ENCODE measurements at regions not wholly inside any gene's neighbourhood (a gene's known extent, or its start where the extent isn't known, plus 50 kb on each side); places are given as distances from the start of the nearest gene placed in this dataset.
"Not testable (repeated sequence)": the region's sequence is repeated elsewhere in the genome, so short reads cannot be mapped to it uniquely, and the experiment has no call there.

- no peak for DNase-seq
Measured at GRCh38 chr1:82792151-82792550, 991.4 kb downstream of the ADGRL2 start.

DNA sequence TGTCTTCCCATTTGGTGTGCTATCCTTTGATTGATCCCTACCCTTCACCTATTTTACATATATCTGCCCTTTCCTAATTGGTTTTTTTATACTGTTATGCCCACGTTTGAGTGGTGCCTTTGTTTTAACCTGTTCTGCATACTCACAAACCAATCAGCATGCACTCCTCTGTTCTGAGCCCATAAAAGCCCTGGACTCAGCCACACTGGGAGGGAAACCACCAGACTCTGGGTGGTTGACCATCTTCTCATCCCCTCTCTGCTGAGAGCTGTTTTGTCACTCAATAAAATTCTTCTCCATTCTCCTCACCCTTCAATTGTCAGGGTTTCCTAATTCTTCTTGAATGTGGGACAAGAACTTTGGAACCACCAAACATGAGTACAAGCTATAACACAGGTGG lies 989.8 kb downstream of the ADGRL2 start:
- no peak for DNase-seq

DNA sequence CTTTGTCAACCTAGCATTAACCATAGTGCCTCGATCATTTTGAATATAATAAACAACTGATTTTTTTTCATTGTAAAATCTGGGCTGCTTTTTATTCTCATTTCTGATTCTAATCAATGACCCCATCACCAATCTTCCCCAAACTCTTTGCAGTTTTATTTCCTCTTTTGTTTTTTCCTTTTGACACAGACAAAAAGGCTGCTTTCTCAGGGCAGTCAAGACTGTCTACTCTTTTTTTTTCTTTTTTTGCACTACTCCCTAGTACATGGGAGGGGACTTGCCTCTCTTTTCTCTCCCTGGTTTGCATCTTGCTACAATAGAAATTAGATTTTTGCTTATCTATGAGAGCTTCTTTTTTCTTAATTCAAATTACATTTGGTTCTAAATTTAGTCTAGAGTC lies 987.9 kb downstream of the ADGRL2 start:
- DNase-seq: no peak

DNA sequence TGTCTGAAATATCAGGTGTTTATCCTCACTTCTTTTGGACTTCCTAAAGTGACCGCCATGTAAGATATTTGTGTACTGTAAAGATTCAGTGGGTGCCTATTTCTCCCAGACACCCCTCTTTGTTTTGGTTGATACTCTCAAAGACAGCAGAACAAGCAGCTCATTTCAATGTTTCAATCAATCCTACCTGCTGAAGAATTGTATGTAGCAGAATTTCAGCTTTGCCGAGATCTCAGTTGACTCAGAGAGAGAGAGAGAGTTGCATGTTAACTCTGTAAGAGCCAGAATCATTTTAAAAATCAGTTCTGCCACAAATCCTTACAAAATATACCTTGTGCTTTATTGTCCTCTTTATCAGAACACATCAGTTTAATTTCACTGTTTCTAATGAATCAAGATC lies 987.3 kb downstream of the ADGRL2 start:
- DNase-seq: no peak

DNA sequence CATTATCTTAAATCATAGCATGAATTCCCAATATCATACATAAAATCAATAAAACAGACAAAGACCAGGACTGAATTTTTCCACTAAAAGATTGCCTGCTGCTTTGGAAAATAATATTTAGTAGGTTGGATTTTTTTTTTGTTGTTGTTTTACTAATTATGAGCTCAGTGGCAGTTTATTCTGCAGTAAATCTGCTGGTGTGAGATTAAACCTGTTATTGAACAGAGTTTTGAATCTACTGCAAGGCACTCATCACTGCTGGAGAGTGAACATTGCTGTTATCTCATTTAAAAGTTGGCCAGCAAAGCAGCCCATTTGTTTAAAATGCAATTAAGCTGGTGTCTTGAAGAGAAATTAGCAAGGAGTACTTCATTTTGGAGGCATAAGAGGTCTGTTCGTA lies 986.1 kb downstream of the ADGRL2 start:
- no peak for DNase-seq

GRCh38 chr1:82785268-82785790 lies 984.6 kb downstream of the ADGRL2 start:
- DNase-seq: no peak

- DNase-seq: no peak
Measured at GRCh38 chr1:82783044-82783443, 982.3 kb downstream of the ADGRL2 start.

DNA sequence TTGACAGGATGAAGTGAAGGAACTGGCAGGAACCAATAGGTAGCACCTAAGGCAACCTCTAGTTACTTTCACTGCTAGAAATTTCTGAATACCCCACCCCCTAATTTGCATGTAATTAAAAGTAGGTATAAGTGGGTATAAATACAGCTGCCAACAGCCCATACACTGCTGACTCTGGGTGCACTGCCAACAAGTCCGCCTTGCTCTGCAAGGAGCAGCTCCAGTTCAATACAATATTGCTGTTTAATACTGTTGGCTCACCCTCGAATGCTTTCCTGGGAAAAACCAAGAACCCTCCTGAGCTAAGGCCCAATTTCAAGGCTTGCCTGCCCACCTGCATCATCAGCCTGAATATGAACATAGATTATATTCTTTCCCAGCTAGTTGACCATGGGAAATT lies 981.9 kb downstream of the ADGRL2 start:
- no peak for DNase-seq

- DNase-seq: no peak
Measured at GRCh38 chr1:82778612-82779011, 977.9 kb downstream of the ADGRL2 start.

DNA sequence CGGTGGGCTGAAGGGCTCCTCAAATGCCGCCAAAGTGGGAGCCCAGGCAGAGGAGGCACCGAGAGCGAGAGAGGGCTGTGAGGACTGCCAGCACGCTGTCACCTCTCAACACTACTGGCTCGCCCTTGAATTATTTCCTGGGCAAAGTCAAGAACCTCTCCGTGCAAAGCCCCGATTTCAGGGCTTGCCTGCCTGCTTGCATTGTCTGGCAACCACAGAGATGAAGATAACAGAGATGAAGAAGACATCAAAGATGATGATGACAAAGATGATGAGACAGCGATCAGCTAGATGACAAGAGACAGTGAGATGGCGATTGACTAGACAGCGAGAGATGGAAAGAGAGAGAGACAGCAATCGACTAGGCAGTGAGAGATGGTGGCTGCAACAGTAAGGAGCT lies 976.5 kb downstream of the ADGRL2 start:
- no peak for DNase-seq

GRCh38 chr1:82776730-82777129 lies 976.0 kb downstream of the ADGRL2 start:
- DNase-seq: not testable (repeated sequence)

- DNase-seq: no peak
Measured at GRCh38 chr1:82775406-82776000, 974.8 kb downstream of the ADGRL2 start.

GRCh38 chr1:82762829-82763532 lies 962.2 kb downstream of the ADGRL2 start:
- DNase-seq: no peak

- DNase-seq: no peak
Measured at GRCh38 chr1:82759035-82759434, 958.3 kb downstream of the ADGRL2 start.

- no peak for DNase-seq
Measured at GRCh38 chr1:82755671-82756070, 954.9 kb downstream of the ADGRL2 start.

DNA sequence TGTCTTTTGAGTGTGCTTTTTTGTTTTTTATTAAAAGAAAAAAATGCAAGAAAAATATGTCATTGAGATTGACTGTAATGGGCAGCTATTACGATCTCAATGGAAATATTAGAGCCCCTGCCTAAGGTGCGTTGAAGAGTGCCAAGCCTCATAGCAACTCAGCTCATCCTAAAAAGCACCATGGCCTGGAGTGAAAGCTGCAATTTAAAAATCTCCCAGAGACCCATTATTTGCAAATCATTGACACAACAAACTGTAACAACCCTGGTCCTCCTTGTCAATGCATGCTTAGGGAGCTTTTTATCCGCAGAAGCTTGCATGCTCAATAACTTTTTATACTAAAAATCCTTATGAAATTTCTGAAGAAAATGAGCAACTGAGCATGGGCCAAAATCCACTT lies 954.5 kb downstream of the ADGRL2 start:
- no peak for DNase-seq

GRCh38 chr1:82752046-82752445 lies 951.3 kb downstream of the ADGRL2 start:
- no peak for DNase-seq

DNA sequence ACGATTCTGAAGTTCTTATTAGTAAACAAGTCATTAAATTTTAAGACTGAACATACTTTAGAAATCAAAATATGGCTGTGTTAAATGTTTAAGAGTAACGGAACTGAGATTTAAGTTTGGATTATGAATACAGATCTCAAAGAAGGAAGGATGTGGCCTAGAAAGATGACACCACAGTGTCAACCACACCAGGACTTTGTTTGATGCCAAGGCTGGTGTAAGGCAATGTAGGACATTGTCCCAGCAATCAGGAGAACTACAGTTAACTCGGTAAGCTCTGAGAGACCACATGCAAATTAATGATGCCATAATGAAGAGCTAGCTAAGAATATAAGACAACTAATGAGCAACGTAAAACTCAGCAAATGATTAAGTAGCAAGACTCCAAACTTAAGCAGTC lies 932.9 kb downstream of the ADGRL2 start:
- no peak for DNase-seq

- no peak for DNase-seq
Measured at GRCh38 chr1:82731216-82731615, 930.5 kb downstream of the ADGRL2 start.

GRCh38 chr1:82728206-82728605 lies 927.5 kb downstream of the ADGRL2 start:
- DNase-seq: no peak

- no peak for DNase-seq
Measured at GRCh38 chr1:82724246-82724645, 923.5 kb downstream of the ADGRL2 start.

- no peak for DNase-seq
Measured at GRCh38 chr1:82722608-82723007, 921.9 kb downstream of the ADGRL2 start.

DNA sequence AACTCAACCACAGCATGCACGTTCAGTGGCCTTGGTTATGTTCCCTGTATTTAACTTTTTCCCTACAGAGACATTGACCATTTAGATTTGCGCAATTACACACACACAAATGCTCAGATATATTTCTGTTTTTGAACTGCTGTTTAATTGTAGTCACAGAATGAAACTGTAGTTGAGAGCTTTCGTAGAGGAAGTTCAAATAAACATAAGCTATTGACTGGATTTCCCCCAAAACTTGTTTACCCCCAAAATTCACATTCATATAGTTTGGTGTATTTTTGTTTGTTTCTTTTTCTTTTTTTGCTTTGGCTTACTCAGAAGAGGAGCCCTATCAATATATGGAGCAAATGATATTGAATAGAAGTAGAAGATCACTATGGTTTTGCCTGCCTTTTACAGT lies 921.0 kb downstream of the ADGRL2 start:
- no peak for DNase-seq

GRCh38 chr1:82718719-82719419 lies 918.1 kb downstream of the ADGRL2 start:
- no peak for DNase-seq

Data from NCI-H2081 treated with DMSO at 0.1 percent for 48 hours (cell line).